GM21786 (cell line): ENCODE measurements at regions not wholly inside any gene's neighbourhood (a gene's known extent, or its start where the extent isn't known, plus 50 kb on each side); places are given as distances from the start of the nearest gene placed in this dataset.

Experiments used
- ATAC-seq: cut with Tn5 transposase; IDR thresholded peaks from one replicate; pipeline ENCODE4 v1.9.1; 2021; ENCODE audit not compliant: unreplicated experiment

- ATAC-seq, result no peak
Observed at GRCh38 chr16:86632206-86632605, 53.9 kb downstream of the FOXL1 start.

GRCh38 chr16:86632944-86633343 lies 54.6 kb downstream of the FOXL1 start:
- no peak for ATAC-seq

- no peak for ATAC-seq
Observed at GRCh38 chr16:86634292-86634691, 55.9 kb downstream of the FOXL1 start.

GRCh38 chr16:86635176-86635876 lies 57.0 kb downstream of the FOXL1 start:
- no peak for ATAC-seq

- ATAC-seq, result no peak
Observed at GRCh38 chr16:86635926-86636325, 57.6 kb downstream of the FOXL1 start.

GRCh38 chr16:86637744-86638143 lies 59.4 kb downstream of the FOXL1 start:
- ATAC-seq, result no peak

- ATAC-seq, result no peak
Observed at GRCh38 chr16:86638642-86639041, 60.3 kb downstream of the FOXL1 start.

- no peak for ATAC-seq
Observed at GRCh38 chr16:86639354-86639753, 61.0 kb downstream of the FOXL1 start.

- ATAC-seq, result no peak
Observed at GRCh38 chr16:86640265-86640843, 62.0 kb downstream of the FOXL1 start.

GRCh38 chr16:86642087-86642486 lies 63.7 kb downstream of the FOXL1 start:
- no peak for ATAC-seq

- no peak for ATAC-seq
Observed at GRCh38 chr16:86643671-86644070, 65.3 kb downstream of the FOXL1 start.

- no peak for ATAC-seq
Observed at GRCh38 chr16:86647561-86647960, 69.2 kb downstream of the FOXL1 start.

GRCh38 chr16:86649875-86650274 lies 71.5 kb downstream of the FOXL1 start:
- no peak for ATAC-seq

GRCh38 chr16:86651013-86651627 lies 72.8 kb downstream of the FOXL1 start:
- no peak for ATAC-seq

- no peak for ATAC-seq
Observed at GRCh38 chr16:86651823-86652222, 73.5 kb downstream of the FOXL1 start.

- no peak for ATAC-seq
Observed at GRCh38 chr16:86653285-86654006, 75.1 kb downstream of the FOXL1 start.

GRCh38 chr16:86657972-86658371 lies 79.6 kb downstream of the FOXL1 start:
- ATAC-seq, result no peak

- ATAC-seq, result no peak
Observed at GRCh38 chr16:86660623-86661022, 82.3 kb downstream of the FOXL1 start.

GRCh38 chr16:86661706-86662105 lies 83.4 kb downstream of the FOXL1 start:
- ATAC-seq, result no peak

GRCh38 chr16:86662195-86662594 lies 83.8 kb downstream of the FOXL1 start:
- ATAC-seq, result no peak

- ATAC-seq, result no peak
Observed at GRCh38 chr16:86662740-86663139, 84.4 kb downstream of the FOXL1 start.
